ENCODE measurements at regions not wholly inside any gene's neighbourhood (a gene's known extent, or its start where the extent isn't known, plus 50 kb on each side); places are given as distances from the start of the nearest gene placed in this dataset.

- Histone ChIP-seq H3K9me3 (no peaks in the 10 kb centered on the region), H3K36me3 (no peaks in the 10 kb centered on the region), H3K4me1 (peaks cover 0 to 5% of the 10 kb centered on the region in 2 donors), H3K4me3 (peak overlapping the region in 1 of 2 donors; percentile 24), H3K27ac (no peak overlapping the region), H3K27me3 (no peaks in the 10 kb centered on the region)
- no peak for TF ChIP-seq CTCF (IDR thresholded peaks at IDR 0.05)
- intact Hi-C loops (cut with DNase I), result no loop called here
- no peak for DNase-seq (ENCODE audit: low spot score in 2 of 2)
Measured at GRCh38 chr7:17545348-17545747, 246.9 kb downstream of the AHR start.

- no peak for DNase-seq (ENCODE audit: low spot score in 2 of 2)
- Histone ChIP-seq H3K36me3 (no peaks in the 10 kb centered on the region), H3K4me3 (peak overlapping the region in 1 of 2 donors; percentile 24), H3K4me1 (peaks cover 0 to 5% of the 10 kb centered on the region in 2 donors), H3K27ac (no peak overlapping the region), H3K27me3 (no peaks in the 10 kb centered on the region), H3K9me3 (no peaks in the 10 kb centered on the region)
- intact Hi-C loops (cut with DNase I), result no loop called here
- no peak for TF ChIP-seq CTCF (IDR thresholded peaks at IDR 0.05)
Measured at GRCh38 chr7:17546189-17546588, 247.7 kb downstream of the AHR start.

GRCh38 chr7:17546592-17546991, 248.1 kb downstream of the AHR start:
- H3K9me3 ChIP-seq, result no peaks in the 10 kb centered on the region

GRCh38 chr7:17548014-17548653, 249.7 kb downstream of the AHR start:
- Histone ChIP-seq H3K4me1 (peaks cover 0 to 5% of the 10 kb centered on the region in 2 donors), H3K9me3 (no peaks in the 10 kb centered on the region), H3K4me3 (no peak overlapping the region), H3K27me3 (no peaks in the 10 kb centered on the region), H3K36me3 (no peaks in the 10 kb centered on the region), H3K27ac (no peak overlapping the region)
- TF ChIP-seq CTCF (IDR thresholded peaks at IDR 0.05), result no peak
- no peak for DNase-seq (ENCODE audit: low spot score in 2 of 2)
- intact Hi-C loops (cut with DNase I), result no loop called here

More at GRCh38 chr7:17546592-17546991, 248.1 kb downstream of the AHR start:
- no peak for DNase-seq (ENCODE audit: low spot score in 2 of 2)
- Histone ChIP-seq H3K4me3 (no peak overlapping the region), H3K4me1 (peaks cover 0 to 5% of the 10 kb centered on the region in 2 donors), H3K27ac (no peak overlapping the region), H3K27me3 (no peaks in the 10 kb centered on the region), H3K36me3 (no peaks in the 10 kb centered on the region)
- intact Hi-C loops (cut with DNase I), result no loop called here
- no peak for TF ChIP-seq CTCF (IDR thresholded peaks at IDR 0.05)

- DNase-seq (ENCODE audit: low spot score in 2 of 2), result no peak
- Histone ChIP-seq H3K27me3 (no peaks in the 10 kb centered on the region), H3K9me3 (no peaks in the 10 kb centered on the region), H3K4me1 (peaks cover 0 to 5% of the 10 kb centered on the region in 2 donors), H3K27ac (no peak overlapping the region), H3K36me3 (no peaks in the 10 kb centered on the region), H3K4me3 (no peak overlapping the region)
- intact Hi-C loops (cut with DNase I), result no loop called here
- TF ChIP-seq CTCF (IDR thresholded peaks at IDR 0.05), result no peak
Measured at GRCh38 chr7:17549406-17549805, 251.0 kb downstream of the AHR start.

- Histone ChIP-seq H3K4me3 (no peak overlapping the region), H3K36me3 (no peaks in the 10 kb centered on the region), H3K27me3 (no peaks in the 10 kb centered on the region), H3K9me3 (no peaks in the 10 kb centered on the region), H3K27ac (no peak overlapping the region), H3K4me1 (peaks cover 0 to 3% of the 10 kb centered on the region in 2 donors)
- intact Hi-C loops (cut with DNase I), result no loop called here
- DNase-seq (ENCODE audit: low spot score in 2 of 2), result no peak
- no peak for TF ChIP-seq CTCF (IDR thresholded peaks at IDR 0.05)
Measured at GRCh38 chr7:17552373-17552772, 253.9 kb downstream of the AHR start.

Data from ascending aorta (tissue), 2 donors.